ENCODE measurements at regions not wholly inside any gene's neighbourhood (a gene's known extent, or its start where the extent isn't known, plus 50 kb on each side); places are given as distances from the start of the nearest gene placed in this dataset.

- intact Hi-C loops (cut with DNase I), result no loop called here
- no peak for DNase-seq
Measured at GRCh38 chr22:22425783-22426624, 82.5 kb downstream of the ZNF280B start.

- intact Hi-C loops (cut with DNase I), result no loop called here
- peak in 15 of 42 donors; percentile 11 to 51 (median 28) for DNase-seq
Measured at GRCh38 chr22:22427542-22428065, 80.9 kb downstream of the ZNF280B start.

- intact Hi-C loops (cut with DNase I), result no loop called here
- DNase-seq, result no peak
Measured at GRCh38 chr22:22428222-22429098, 80.1 kb downstream of the ZNF280B start.

- no peak for DNase-seq
- intact Hi-C loops (cut with DNase I), result no loop called here
Measured at GRCh38 chr22:22429369-22430108, 79.0 kb downstream of the ZNF280B start.

GRCh38 chr22:22430111-22430820 lies 78.3 kb downstream of the ZNF280B start:
- intact Hi-C loops (cut with DNase I), result no loop called here
- no peak for DNase-seq

- peak in 41 of 42 donors; percentile 22 to 88 (median 65) for DNase-seq
Measured at GRCh38 chr22:22431271-22432220, 77.0 kb downstream of the ZNF280B start.

GRCh38 chr22:22432479-22432878 lies 76.1 kb downstream of the ZNF280B start:
- DNase-seq, result no peak
- intact Hi-C loops (cut with DNase I), result no loop called here

More at GRCh38 chr22:22431271-22432220, 77.0 kb downstream of the ZNF280B start:
- intact Hi-C loops (cut with DNase I), result no loop called here

- intact Hi-C loops (cut with DNase I), result no loop called here
- DNase-seq, result no peak
Measured at GRCh38 chr22:22432937-22433336, 75.6 kb downstream of the ZNF280B start.

- DNase-seq, result no peak
- intact Hi-C loops (cut with DNase I), result no loop called here
Measured at GRCh38 chr22:22433770-22434169, 74.8 kb downstream of the ZNF280B start.
